PC-3 (cell line): ENCODE measurements at regions not wholly inside any gene's neighbourhood (a gene's known extent, or its start where the extent isn't known, plus 50 kb on each side); places are given as distances from the start of the nearest gene placed in this dataset.

Source experiments
- EZH2 ChIP-seq: fragments of 300-600 bp; sonication (generic); IDR thresholded peaks from one replicate; pipeline ENCODE4 v1.6.1; 2017; ENCODE audit warnings: antibody characterized with exemption, mild to moderate bottlenecking, low read length; ENCODE audit not compliant: unreplicated experiment
- EZH2phosphoT487 ChIP-seq: fragments of 300-600 bp; sonication (generic); IDR thresholded peaks from 2 replicates; pipeline ENCODE4 v1.6.1; 2018; ENCODE audit warnings: mild to moderate bottlenecking, antibody characterized with exemption, low read length, borderline replicate concordance

DNA sequence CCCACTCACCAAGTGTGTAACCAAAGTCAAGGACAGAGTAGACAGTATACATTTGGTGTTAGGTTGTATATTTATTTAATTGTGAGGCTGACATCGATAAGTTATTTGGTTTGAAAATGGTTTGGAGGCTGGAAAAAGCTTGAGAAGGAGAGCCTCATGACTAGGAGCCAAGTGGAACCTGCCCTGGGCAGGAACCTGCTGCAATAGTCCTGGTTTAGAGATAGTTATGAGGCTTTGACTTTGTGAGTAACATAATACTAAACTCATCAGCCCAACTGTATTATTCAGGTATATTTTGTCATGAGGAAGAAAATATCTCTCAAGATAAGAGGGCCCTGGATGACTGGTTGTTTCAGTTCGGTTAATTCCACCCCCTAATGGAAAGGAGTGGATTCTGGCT, 234.3 kb upstream of the CYRIA start:
- TF ChIP-seq EZH2 (no peak), EZH2phosphoT487 (no peak)
